SK-N-SH treated with all-trans-retinoic acid at 6 μM for 48 hours (cell line): ENCODE measurements at regions not wholly inside any gene's neighbourhood (a gene's known extent, or its start where the extent isn't known, plus 50 kb on each side); places are given as distances from the start of the nearest gene placed in this dataset.
"Not testable (repeated sequence)": the region's sequence is repeated elsewhere in the genome, so short reads cannot be mapped to it uniquely, and the experiment has no call there.

ENCODE experiments used
- ATAC-seq: fragments of 200-7000 bp; cut with Tn5 transposase; 3 replicates; pipeline ENCODE4 v1.9.1; 2020; ENCODE audit warnings: mild to moderate bottlenecking, moderate library complexity
- ARNTL ChIP-seq: fragments of 450-650 bp; formaldehyde crosslinking; IDR thresholded peaks from 2 replicates; pipeline ENCODE4 v1.5.0; 2020; ENCODE audit warnings: low read depth, mild to moderate bottlenecking, moderate library complexity, borderline replicate concordance
- BACH2 ChIP-seq: fragments of 250-450 bp; sonication (Bioruptor Pico); IDR thresholded peaks from 2 replicates; pipeline ENCODE4 v1.9.0; 2021; ENCODE audit warnings: mild to moderate bottlenecking, borderline replicate concordance
- CSDC2 ChIP-seq: fragments of 250-450 bp; sonication (Bioruptor Pico); IDR thresholded peaks from 2 replicates; pipeline ENCODE4 v1.5.0; 2020; ENCODE audit warnings: mild to moderate bottlenecking, moderate library complexity
- GLIS3 ChIP-seq: fragments of 250-450 bp; sonication (Bioruptor Pico); IDR thresholded peaks from 2 replicates; pipeline ENCODE4 v1.5.0; 2020; ENCODE audit warnings: mild to moderate bottlenecking, moderate library complexity
- ISL1 ChIP-seq: fragments of 250-450 bp; sonication (Bioruptor Pico); IDR thresholded peaks from 2 replicates; pipeline ENCODE4 v2.1.2; 2022; ENCODE audit warnings: mild to moderate bottlenecking, moderate library complexity
- OSR1 ChIP-seq: fragments of 250-450 bp; sonication (Bioruptor Pico); IDR thresholded peaks from 2 replicates; pipeline ENCODE4 v1.8.0; 2022; ENCODE audit warnings: moderate library complexity, mild to moderate bottlenecking, inconsistent platforms
- PPARA ChIP-seq: fragments of 250-450 bp; sonication (Bioruptor Pico); IDR thresholded peaks from 2 replicates; pipeline ENCODE4 v1.5.0; 2020; ENCODE audit warnings: mild to moderate bottlenecking, borderline replicate concordance
- RARB ChIP-seq: fragments of 250-450 bp; sonication (Bioruptor Pico); IDR thresholded peaks from 2 replicates; pipeline ENCODE4 v1.8.0; 2021; ENCODE audit warnings: mild to moderate bottlenecking, moderate library complexity
- SNAI2 ChIP-seq: fragments of 250-450 bp; sonication (Bioruptor Pico); IDR thresholded peaks from 2 replicates; pipeline ENCODE4 v1.5.0; 2020; ENCODE audit warnings: mild to moderate bottlenecking, moderate library complexity
- TCF4 ChIP-seq: fragments of 250-450 bp; sonication (Bioruptor Pico); IDR thresholded peaks from 2 replicates; pipeline ENCODE4 v1.8.0; 2021; ENCODE audit warnings: mild to moderate bottlenecking, moderate library complexity, borderline replicate concordance
- TOX ChIP-seq: fragments of 250-450 bp; sonication (Bioruptor Pico); IDR thresholded peaks from 2 replicates; pipeline ENCODE4 v1.8.0; 2021; ENCODE audit warnings: mild to moderate bottlenecking, moderate library complexity, borderline replicate concordance
- ZC3H10 ChIP-seq: fragments of 250-450 bp; sonication (Bioruptor Pico); IDR thresholded peaks from 2 replicates; pipeline ENCODE4 v1.5.1; 2021; ENCODE audit warnings: mild to moderate bottlenecking, moderate library complexity
- ZFP3 ChIP-seq: fragments of 250-450 bp; sonication (Bioruptor Pico); IDR thresholded peaks from 2 replicates; pipeline ENCODE4 v1.5.0; 2020; ENCODE audit warnings: mild to moderate bottlenecking, moderate library complexity
- ZFP30 ChIP-seq: fragments of 450-650 bp; formaldehyde crosslinking; IDR thresholded peaks from 2 replicates; pipeline ENCODE4 v1.5.0; 2022; ENCODE audit warnings: mild to moderate bottlenecking, moderate library complexity
- ZNF565 ChIP-seq: fragments of 450-650 bp; formaldehyde crosslinking; conservative IDR thresholded peaks from 2 replicates; pipeline ENCODE4 v1.5.0; 2020; ENCODE audit warnings: low read depth, mild to moderate bottlenecking, moderate library complexity
- ZNF70 ChIP-seq: fragments of 450-650 bp; formaldehyde crosslinking; IDR thresholded peaks from 2 replicates; pipeline ENCODE4 v1.5.0; 2020; ENCODE audit warnings: mild to moderate bottlenecking, moderate library complexity
- ZNF8 ChIP-seq: fragments of 450-650 bp; formaldehyde crosslinking; IDR thresholded peaks from 2 replicates; pipeline ENCODE4 v1.5.0; 2020; ENCODE audit warnings: mild to moderate bottlenecking, moderate library complexity
- TF ChIP-seq, protein P1 (sequence below): fragments of 250-450 bp; sonication (Bioruptor Pico); IDR thresholded peaks from 2 replicates; pipeline ENCODE4 v1.5.1; 2020; ENCODE audit warnings: low read depth, mild to moderate bottlenecking, moderate library complexity
- TF ChIP-seq, protein P2 (sequence below): fragments of 250-450 bp; sonication (Bioruptor Pico); IDR thresholded peaks from 2 replicates; pipeline ENCODE4 v1.5.0; 2020; ENCODE audit warnings: mild to moderate bottlenecking, moderate library complexity
- TF ChIP-seq, protein P3 (sequence below): fragments of 250-450 bp; sonication (Bioruptor Pico); IDR thresholded peaks from 2 replicates; pipeline ENCODE4 v1.8.0; 2021; ENCODE audit warnings: low read depth, mild to moderate bottlenecking, moderate library complexity, borderline replicate concordance
- TF ChIP-seq, protein P4 (sequence below): fragments of 250-450 bp; sonication (Bioruptor Pico); IDR thresholded peaks from 2 replicates; pipeline ENCODE4 v1.8.0; 2020; ENCODE audit warnings: mild to moderate bottlenecking, moderate library complexity, borderline replicate concordance
- TF ChIP-seq, protein P5 (sequence below): fragments of 250-450 bp; sonication (Bioruptor Pico); IDR thresholded peaks from 2 replicates; pipeline ENCODE4 v1.5.1; 2021; ENCODE audit warnings: mild to moderate bottlenecking, moderate library complexity

DNA sequence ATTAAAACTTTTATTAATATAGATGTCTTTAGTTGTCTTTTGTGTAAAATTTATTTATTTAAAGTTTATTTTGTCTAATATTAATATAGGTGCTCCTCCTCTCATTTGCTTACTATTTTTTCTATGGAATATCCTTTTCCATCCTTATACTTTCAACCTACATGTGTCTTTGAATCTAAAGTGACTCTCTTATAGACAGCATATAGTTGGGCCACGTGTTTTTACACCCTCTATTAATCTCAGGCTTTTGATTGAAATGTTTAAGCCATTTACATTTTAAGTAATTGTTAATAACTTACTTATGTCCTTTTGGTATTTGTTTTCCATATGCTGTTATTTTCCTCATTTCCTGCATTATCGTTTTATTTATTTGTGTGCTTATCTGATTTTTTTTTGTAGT is 74.4 kb upstream of the LRFN5 start:
- ATAC-seq: no peak

DNA sequence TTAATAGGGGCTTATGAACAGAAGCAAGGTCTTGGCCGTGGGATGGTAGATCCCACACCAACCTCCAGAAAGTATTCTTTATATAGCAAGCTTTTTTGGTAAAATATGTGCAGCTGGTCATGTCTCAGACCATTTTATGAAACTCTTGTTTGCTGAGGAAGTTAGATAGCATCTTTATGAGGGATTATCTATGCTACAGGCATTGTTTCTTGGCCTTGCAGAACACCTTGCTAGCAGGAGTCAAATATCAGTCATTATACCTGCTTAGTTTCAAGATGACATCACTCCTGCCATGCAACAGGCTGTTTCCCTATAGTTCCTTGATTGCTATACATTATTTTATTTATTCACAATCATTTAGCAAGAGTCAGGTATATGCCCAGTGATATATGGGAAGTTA is 84.8 kb upstream of the LRFN5 start:
- TF ChIP-seq ISL1 (no peak), ZNF565 (CRISPR knock-in tag) (no peak), ZNF8 (CRISPR knock-in tag) (no peak)
- no peak for ATAC-seq

More for the DNA sequence above, 74.4 kb upstream of the LRFN5 start:
- no peak for TF ChIP-seq CSDC2 (CRISPR knock-in tag)
- no peak for TF ChIP-seq ZFP30 (CRISPR knock-in tag)
- TF ChIP-seq, protein P1, sequence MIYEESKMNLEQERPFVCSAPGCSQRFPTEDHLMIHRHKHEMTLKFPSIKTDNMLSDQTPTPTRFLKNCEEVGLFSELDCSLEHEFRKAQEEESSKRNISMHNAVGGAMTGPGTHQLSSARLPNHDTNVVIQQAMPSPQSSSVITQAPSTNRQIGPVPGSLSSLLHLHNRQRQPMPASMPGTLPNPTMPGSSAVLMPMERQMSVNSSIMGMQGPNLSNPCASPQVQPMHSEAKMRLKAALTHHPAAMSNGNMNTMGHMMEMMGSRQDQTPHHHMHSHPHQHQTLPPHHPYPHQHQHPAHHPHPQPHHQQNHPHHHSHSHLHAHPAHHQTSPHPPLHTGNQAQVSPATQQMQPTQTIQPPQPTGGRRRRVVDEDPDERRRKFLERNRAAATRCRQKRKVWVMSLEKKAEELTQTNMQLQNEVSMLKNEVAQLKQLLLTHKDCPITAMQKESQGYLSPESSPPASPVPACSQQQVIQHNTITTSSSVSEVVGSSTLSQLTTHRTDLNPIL (CRISPR knock-in tag): no peak
- no peak for TF ChIP-seq ISL1
- TF ChIP-seq, protein P2, sequence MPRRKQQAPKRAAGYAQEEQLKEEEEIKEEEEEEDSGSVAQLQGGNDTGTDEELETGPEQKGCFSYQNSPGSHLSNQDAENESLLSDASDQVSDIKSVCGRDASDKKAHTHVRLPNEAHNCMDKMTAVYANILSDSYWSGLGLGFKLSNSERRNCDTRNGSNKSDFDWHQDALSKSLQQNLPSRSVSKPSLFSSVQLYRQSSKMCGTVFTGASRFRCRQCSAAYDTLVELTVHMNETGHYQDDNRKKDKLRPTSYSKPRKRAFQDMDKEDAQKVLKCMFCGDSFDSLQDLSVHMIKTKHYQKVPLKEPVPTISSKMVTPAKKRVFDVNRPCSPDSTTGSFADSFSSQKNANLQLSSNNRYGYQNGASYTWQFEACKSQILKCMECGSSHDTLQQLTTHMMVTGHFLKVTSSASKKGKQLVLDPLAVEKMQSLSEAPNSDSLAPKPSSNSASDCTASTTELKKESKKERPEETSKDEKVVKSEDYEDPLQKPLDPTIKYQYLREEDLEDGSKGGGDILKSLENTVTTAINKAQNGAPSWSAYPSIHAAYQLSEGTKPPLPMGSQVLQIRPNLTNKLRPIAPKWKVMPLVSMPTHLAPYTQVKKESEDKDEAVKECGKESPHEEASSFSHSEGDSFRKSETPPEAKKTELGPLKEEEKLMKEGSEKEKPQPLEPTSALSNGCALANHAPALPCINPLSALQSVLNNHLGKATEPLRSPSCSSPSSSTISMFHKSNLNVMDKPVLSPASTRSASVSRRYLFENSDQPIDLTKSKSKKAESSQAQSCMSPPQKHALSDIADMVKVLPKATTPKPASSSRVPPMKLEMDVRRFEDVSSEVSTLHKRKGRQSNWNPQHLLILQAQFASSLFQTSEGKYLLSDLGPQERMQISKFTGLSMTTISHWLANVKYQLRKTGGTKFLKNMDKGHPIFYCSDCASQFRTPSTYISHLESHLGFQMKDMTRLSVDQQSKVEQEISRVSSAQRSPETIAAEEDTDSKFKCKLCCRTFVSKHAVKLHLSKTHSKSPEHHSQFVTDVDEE: no peak
- TF ChIP-seq ZNF565 (CRISPR knock-in tag): no peak
- TF ChIP-seq OSR1 (CRISPR knock-in tag): no peak
- no peak for TF ChIP-seq SNAI2 (CRISPR knock-in tag)
- TF ChIP-seq GLIS3 (CRISPR knock-in tag): no peak
- TF ChIP-seq TCF4: no peak

DNA sequence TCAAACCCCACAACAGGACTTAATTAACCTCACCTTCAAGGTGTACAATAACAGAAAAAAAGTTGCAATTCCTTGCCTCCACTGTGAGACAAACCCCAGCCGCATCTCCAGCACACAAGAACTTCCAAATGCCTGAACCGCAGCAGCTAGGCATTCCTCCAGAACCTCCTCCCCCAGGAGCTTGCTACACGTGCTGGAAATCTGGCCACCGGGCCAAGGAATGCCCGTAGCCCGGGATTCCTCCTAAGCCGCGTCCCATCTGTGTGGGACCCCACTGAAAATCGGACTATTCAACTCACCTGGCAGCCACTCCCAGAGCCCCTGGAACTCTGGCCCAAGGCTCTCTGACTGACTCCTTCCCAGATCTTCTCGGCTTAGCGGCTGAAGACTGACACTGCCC is 88.6 kb upstream of the LRFN5 start:
- not testable (repeated sequence) for ATAC-seq

DNA sequence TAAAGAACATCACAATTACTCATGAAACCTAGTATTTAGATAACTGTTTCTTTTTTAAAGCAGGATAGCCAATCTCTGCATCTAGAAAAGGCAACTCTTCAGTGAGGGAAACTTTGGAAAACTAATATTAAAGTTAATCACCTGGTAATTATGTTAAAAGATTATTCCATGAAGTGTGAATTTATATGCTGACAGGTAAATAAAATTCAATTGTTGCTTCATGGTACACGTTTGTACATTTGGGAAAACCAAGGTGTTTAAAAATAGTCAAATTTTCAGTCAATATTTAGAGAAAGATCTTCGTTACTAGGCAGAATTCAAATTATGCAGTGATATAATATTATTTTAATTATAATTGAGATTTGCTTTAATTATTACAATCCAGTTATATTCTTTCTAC is 100.1 kb upstream of the LRFN5 start:
- no peak for ATAC-seq
- no peak for TF ChIP-seq TCF4
- TF ChIP-seq ZNF565 (CRISPR knock-in tag): no peak
- TF ChIP-seq ZNF8 (CRISPR knock-in tag): no peak
- no peak for TF ChIP-seq ARNTL (CRISPR knock-in tag)
- no peak for TF ChIP-seq GLIS3 (CRISPR knock-in tag)
- TF ChIP-seq PPARA (CRISPR knock-in tag): no peak

DNA sequence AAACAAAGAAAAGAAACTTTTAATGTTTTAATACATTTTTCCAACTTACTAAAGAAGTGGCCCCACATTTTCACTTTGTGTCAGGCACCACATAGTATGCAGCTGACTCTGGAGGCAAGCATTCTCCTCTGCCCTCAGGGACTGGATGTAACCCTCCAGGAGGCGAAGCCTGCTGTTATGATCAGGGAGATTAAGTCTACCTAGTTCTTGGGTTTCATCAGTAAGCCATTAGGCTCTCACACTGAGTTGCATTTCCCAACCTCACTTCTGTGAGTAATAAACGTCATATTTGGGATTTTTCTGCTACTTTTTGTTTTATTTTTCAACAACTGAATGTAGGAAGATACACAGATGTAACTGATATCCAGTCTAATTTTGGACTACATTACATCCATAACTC is 101.2 kb upstream of the LRFN5 start:
- TF ChIP-seq ZNF8 (CRISPR knock-in tag): no peak
- TF ChIP-seq SNAI2 (CRISPR knock-in tag): no peak
- TF ChIP-seq TCF4: no peak
- TF ChIP-seq OSR1 (CRISPR knock-in tag): no peak
- no peak for TF ChIP-seq TOX (CRISPR knock-in tag)
- TF ChIP-seq, protein P3, sequence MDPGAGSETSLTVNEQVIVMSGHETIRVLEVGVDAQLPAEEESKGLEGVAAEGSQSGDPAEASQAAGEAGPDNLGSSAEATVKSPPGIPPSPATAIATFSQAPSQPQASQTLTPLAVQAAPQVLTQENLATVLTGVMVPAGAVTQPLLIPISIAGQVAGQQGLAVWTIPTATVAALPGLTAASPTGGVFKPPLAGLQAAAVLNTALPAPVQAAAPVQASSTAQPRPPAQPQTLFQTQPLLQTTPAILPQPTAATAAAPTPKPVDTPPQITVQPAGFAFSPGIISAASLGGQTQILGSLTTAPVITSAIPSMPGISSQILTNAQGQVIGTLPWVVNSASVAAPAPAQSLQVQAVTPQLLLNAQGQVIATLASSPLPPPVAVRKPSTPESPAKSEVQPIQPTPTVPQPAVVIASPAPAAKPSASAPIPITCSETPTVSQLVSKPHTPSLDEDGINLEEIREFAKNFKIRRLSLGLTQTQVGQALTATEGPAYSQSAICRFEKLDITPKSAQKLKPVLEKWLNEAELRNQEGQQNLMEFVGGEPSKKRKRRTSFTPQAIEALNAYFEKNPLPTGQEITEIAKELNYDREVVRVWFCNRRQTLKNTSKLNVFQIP (CRISPR knock-in tag): no peak
- TF ChIP-seq, protein P4, sequence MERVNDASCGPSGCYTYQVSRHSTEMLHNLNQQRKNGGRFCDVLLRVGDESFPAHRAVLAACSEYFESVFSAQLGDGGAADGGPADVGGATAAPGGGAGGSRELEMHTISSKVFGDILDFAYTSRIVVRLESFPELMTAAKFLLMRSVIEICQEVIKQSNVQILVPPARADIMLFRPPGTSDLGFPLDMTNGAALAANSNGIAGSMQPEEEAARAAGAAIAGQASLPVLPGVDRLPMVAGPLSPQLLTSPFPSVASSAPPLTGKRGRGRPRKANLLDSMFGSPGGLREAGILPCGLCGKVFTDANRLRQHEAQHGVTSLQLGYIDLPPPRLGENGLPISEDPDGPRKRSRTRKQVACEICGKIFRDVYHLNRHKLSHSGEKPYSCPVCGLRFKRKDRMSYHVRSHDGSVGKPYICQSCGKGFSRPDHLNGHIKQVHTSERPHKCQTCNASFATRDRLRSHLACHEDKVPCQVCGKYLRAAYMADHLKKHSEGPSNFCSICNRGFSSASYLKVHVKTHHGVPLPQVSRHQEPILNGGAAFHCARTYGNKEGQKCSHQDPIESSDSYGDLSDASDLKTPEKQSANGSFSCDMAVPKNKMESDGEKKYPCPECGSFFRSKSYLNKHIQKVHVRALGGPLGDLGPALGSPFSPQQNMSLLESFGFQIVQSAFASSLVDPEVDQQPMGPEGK (CRISPR knock-in tag): no peak
- TF ChIP-seq, protein P5, sequence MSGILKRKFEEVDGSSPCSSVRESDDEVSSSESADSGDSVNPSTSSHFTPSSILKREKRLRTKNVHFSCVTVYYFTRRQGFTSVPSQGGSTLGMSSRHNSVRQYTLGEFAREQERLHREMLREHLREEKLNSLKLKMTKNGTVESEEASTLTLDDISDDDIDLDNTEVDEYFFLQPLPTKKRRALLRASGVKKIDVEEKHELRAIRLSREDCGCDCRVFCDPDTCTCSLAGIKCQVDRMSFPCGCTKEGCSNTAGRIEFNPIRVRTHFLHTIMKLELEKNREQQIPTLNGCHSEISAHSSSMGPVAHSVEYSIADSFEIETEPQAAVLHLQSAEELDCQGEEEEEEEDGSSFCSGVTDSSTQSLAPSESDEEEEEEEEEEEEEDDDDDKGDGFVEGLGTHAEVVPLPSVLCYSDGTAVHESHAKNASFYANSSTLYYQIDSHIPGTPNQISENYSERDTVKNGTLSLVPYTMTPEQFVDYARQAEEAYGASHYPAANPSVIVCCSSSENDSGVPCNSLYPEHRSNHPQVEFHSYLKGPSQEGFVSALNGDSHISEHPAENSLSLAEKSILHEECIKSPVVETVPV (CRISPR knock-in tag): no peak
- TF ChIP-seq, protein P2: no peak
- no peak for TF ChIP-seq BACH2
- TF ChIP-seq ZFP3 (CRISPR knock-in tag): no peak
- no peak for TF ChIP-seq GLIS3 (CRISPR knock-in tag)
- no peak for TF ChIP-seq ZC3H10 (CRISPR knock-in tag)
- TF ChIP-seq CSDC2 (CRISPR knock-in tag): no peak
- TF ChIP-seq ZNF70: no peak
- no peak for TF ChIP-seq RARB
- TF ChIP-seq PPARA (CRISPR knock-in tag): no peak
- no peak for TF ChIP-seq ZNF565 (CRISPR knock-in tag)
- ATAC-seq: no peak
